SH-SY5Y (cell line): ENCODE measurements at regions not wholly inside any gene's neighbourhood (a gene's known extent, or its start where the extent isn't known, plus 50 kb on each side); places are given as distances from the start of the nearest gene placed in this dataset.

Experiments
- GATA2 ChIP-seq: IDR thresholded peaks from 2 replicates; pipeline ENCODE4 v1.6.1; 2011; ENCODE audit warnings: mild to moderate bottlenecking, low read depth, low read length
- GATA3 ChIP-seq: IDR thresholded peaks from 2 replicates; pipeline ENCODE4 v1.6.1; 2011; ENCODE audit warnings: low read depth, mild to moderate bottlenecking, low read length, moderate library complexity

- TF ChIP-seq GATA2 = no peak
- no peak for TF ChIP-seq GATA3
These were observed 159.9 kb upstream of the EEF2KMT start for GRCh38 chr16:5257462-5257861.
